Esophagus muscularis mucosa (tissue), 4 donors: ENCODE measurements at regions not wholly inside any gene's neighbourhood (a gene's known extent, or its start where the extent isn't known, plus 50 kb on each side); places are given as distances from the start of the nearest gene placed in this dataset.

Experiments used
- DNase-seq: peaks from one replicate; pipeline ENCODE4 v3.0.0-alpha.2; 2017; ENCODE audit errors: extremely low spot score
- H3K27ac ChIP-seq, 4 donors: fragments of 200-600 bp; sonication (generic); replicated peaks in 1 of 4; 1 replicate in 3 of 4; 2 replicates in 1 of 4; pipeline ENCODE4 v1.5.1; 2016 to 2019; ENCODE audit warnings: mild to moderate bottlenecking in 1 of 4
- H3K27me3 ChIP-seq, 4 donors: fragments of 200-600 bp; sonication (generic); one replicate each; pipeline versions ENCODE4 v1.5.1 to v1.6.0; 2016 to 2019
- H3K36me3 ChIP-seq, 4 donors: fragments of 200-600 bp; sonication (generic); one replicate each; pipeline ENCODE4 v1.5.1; 2016 to 2019
- H3K4me1 ChIP-seq, 4 donors: fragments of 200-600 bp; sonication (generic); one replicate each; pipeline ENCODE4 v1.5.1; 2016 to 2019
- H3K4me3 ChIP-seq, 4 donors: fragments of 200-600 bp; sonication (generic); 1 replicate in 2 of 4; 2 replicates in 2 of 4; pipeline ENCODE4 v1.5.1; 2016 to 2019; ENCODE audit warnings: mild to moderate bottlenecking in 4 of 4, moderate library complexity in 1 of 4
- H3K9me3 ChIP-seq, 4 donors: fragments of 200-600 bp; sonication (generic); 1 replicate in 3 of 4; 2 replicates in 1 of 4; pipeline ENCODE4 v1.5.1; 2016 to 2019
- CTCF ChIP-seq, 3 experiments: fragments of 200-600 bp in 2 of 3; fragments of 450-650 bp in 1 of 3; sonication (generic) in 2 of 3; IDR thresholded peaks; one replicate each; pipeline ENCODE4 v1.5.1; 2017 to 2019; ENCODE audit warnings: antibody characterized with exemption in 3 of 3, mild to moderate bottlenecking in 2 of 3, moderate library complexity in 1 of 3
- EP300 ChIP-seq: sonication (generic); formaldehyde crosslinking; IDR thresholded peaks from one replicate; pipeline ENCODE4 v1.6.1; 2017; ENCODE audit warnings: antibody characterized with exemption
- POLR2A ChIP-seq: fragments of 450-650 bp; IDR thresholded peaks from one replicate; pipeline ENCODE4 v1.6.1; 2017; ENCODE audit warnings: antibody characterized with exemption, moderate library complexity, mild to moderate bottlenecking, low read depth
- POLR2AphosphoS5 ChIP-seq, 2 donors: sonication (generic); formaldehyde crosslinking; IDR thresholded peaks; one replicate each; pipeline ENCODE4 v1.6.1; 2017; ENCODE audit warnings: antibody characterized with exemption in 2 of 2
- WGBS: methylation state at CpG from one replicate; pipeline ENCODE4 v1.1.5; 2018; 5-methylcytosine and 5-hydroxymethylcytosine counted together
- intact Hi-C: fragments of 100-400 bp; cut with DNase I; formaldehyde crosslinking; loops from one replicate; pipeline ENCODE4 v1.15.1; 2023

GRCh38 chr11:92453055-92453454 is 228.4 kb downstream of the FAT3 start:
- H3K9me3 ChIP-seq, result no peaks in the 10 kb centered on the region
- H3K27ac ChIP-seq, result no peak overlapping the region
- no peaks in the 10 kb centered on the region for H3K27me3 ChIP-seq
- H3K36me3 ChIP-seq, result no peaks in the 10 kb centered on the region
- 81% methylated on average over 3 of the region's 3 CpGs for WGBS
- TF ChIP-seq EP300 (no peak), POLR2A (no peak), POLR2AphosphoS5 (IDR thresholded peaks at IDR 0.05) (no peak)
- H3K4me1 ChIP-seq, result no peaks in the 10 kb centered on the region
- no peak overlapping the region for H3K4me3 ChIP-seq
- no peak for DNase-seq
- intact Hi-C loops, result no loop called here

GRCh38 chr11:92455210-92455790 is 230.7 kb downstream of the FAT3 start:
- H3K36me3 ChIP-seq, result no peaks in the 10 kb centered on the region
- H3K4me3 ChIP-seq, result no peak overlapping the region
- peak; percentile 21 for DNase-seq
- no peak for TF ChIP-seq POLR2A
- no peak for TF ChIP-seq EP300
- TF ChIP-seq POLR2AphosphoS5 (IDR thresholded peaks at IDR 0.05), result no peak
- TF ChIP-seq CTCF (IDR thresholded peaks at IDR 0.05), result no peak
- no peak overlapping the region for H3K27ac ChIP-seq
- no peaks in the 10 kb centered on the region for H3K9me3 ChIP-seq
- WGBS, result 79% methylated on average over 2 of the region's 2 CpGs
- H3K4me1 ChIP-seq, result no peaks in the 10 kb centered on the region
- no peaks in the 10 kb centered on the region for H3K27me3 ChIP-seq
- intact Hi-C loops, result no loop called here

- Histone ChIP-seq H3K4me3 (no peak overlapping the region), H3K36me3 (no peaks in the 10 kb centered on the region), H3K27me3 (no peaks in the 10 kb centered on the region), H3K27ac (no peak overlapping the region), H3K9me3 (no peaks in the 10 kb centered on the region), H3K4me1 (no peaks in the 10 kb centered on the region)
- DNase-seq, result peak; percentile 4
- intact Hi-C loops, result no loop called here
- no peak for TF ChIP-seq POLR2A
- TF ChIP-seq EP300, result no peak
- no peak for TF ChIP-seq CTCF (IDR thresholded peaks at IDR 0.05)
- TF ChIP-seq POLR2AphosphoS5 (IDR thresholded peaks at IDR 0.05), result no peak
- 47% methylated on average over 1 of the region's 1 CpG for WGBS
Measured at GRCh38 chr11:92457250-92457649, 232.6 kb downstream of the FAT3 start.

DNA sequence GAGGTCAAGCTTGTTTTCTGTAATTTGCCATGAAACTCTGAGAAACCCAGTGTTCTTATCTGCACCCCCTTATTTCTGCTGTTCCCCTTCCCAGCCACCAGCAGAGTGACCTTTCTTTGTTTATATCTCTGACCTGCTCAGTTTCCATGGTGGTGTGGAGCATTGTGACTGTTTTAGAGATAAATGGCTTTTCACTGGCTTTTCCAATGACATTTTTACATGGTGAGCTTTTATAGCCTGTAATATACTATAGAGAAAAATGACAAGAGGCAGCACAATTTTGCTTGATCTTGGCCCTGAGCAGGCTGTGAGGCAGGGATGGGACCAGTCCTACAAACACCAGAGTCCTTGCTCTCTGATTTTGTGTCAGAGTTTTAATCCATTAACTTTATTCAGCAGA is 233.9 kb downstream of the FAT3 start:
- intact Hi-C loops, result no loop called here
- H3K27ac ChIP-seq, result no peak overlapping the region
- TF ChIP-seq POLR2AphosphoS5 (IDR thresholded peaks at IDR 0.05), result no peak
- no peak for TF ChIP-seq POLR2A
- no peak for TF ChIP-seq EP300
- no peak for TF ChIP-seq CTCF (IDR thresholded peaks at IDR 0.05)

GRCh38 chr11:92460213-92460612 is 235.6 kb downstream of the FAT3 start:
- Histone ChIP-seq H3K27ac (no peak overlapping the region), H3K36me3 (no peaks in the 10 kb centered on the region), H3K4me3 (no peak overlapping the region), H3K27me3 (no peaks in the 10 kb centered on the region), H3K4me1 (no peaks in the 10 kb centered on the region), H3K9me3 (no peaks in the 10 kb centered on the region)
- 80% methylated on average over 4 of the region's 4 CpGs for WGBS
- peak; percentile 17 for DNase-seq
- intact Hi-C loops, result no loop called here
- TF ChIP-seq CTCF (IDR thresholded peaks at IDR 0.05) (no peak), EP300 (no peak), POLR2AphosphoS5 (IDR thresholded peaks at IDR 0.05) (no peak), POLR2A (no peak)

More for the DNA sequence above, 233.9 kb downstream of the FAT3 start:
- Histone ChIP-seq H3K9me3 (no peaks in the 10 kb centered on the region), H3K36me3 (no peaks in the 10 kb centered on the region), H3K27me3 (no peaks in the 10 kb centered on the region), H3K4me1 (no peaks in the 10 kb centered on the region), H3K4me3 (no peak overlapping the region)
- DNase-seq, result no peak
